ENCODE measurements at regions not wholly inside any gene's neighbourhood (a gene's known extent, or its start where the extent isn't known, plus 50 kb on each side); places are given as distances from the start of the nearest gene placed in this dataset.

DNA sequence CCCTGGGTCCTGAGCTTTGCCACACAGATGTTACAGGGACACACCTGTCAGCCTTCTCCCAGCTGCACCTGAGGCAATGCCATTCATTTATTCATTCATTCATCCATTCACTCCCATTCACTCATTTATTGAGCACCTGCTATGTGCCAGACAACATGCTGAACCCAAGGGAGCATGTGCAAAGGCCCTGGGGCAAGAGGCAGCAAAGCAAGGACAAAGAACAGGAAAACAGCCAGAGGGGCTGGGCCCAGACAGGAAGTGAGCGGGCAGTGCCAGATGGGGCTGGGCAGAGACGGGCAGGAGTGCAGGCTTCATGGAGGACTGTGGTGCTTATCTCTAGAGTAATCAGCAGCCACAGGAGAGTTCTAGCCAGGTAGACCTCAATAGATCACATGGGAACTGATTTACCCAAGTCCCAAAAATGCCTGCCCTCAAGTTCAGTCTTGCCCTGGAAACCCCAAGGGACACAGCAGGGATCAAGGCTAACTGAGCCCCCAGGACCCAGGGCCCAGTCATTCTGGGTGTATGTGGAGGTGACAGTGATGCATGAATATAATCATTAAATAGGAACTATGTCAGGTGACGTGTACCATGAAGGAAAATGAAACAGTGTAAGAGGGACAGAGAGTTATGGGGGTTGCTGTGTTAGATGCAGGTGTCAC is 530.3 kb downstream of the MATN1 start:
- TF ChIP-seq CTCF (IDR thresholded peaks at IDR 0.05; ENCODE audit: low read depth, low read length, poor library complexity, severe bottlenecking) (no peak), EZH2phosphoT487 (IDR thresholded peaks at IDR 0.05; ENCODE audit: borderline replicate concordance, low read length) (no peak)
